Naive B cell (primary cell): ENCODE measurements at regions not wholly inside any gene's neighbourhood (a gene's known extent, or its start where the extent isn't known, plus 50 kb on each side); places are given as distances from the start of the nearest gene placed in this dataset.

ENCODE experiments used
- ATAC-seq, 2 donors: fragments of 150-1000 bp; cut with Tn5 transposase; 2 replicates each; pipeline ENCODE4 v1.10.0; 2021; ENCODE audit warnings: low read depth in 2 of 2, mild to moderate bottlenecking in 2 of 2, moderate library complexity in 2 of 2
- DNase-seq: peaks from one replicate; pipeline ENCODE4 v3.0.0; 2022
- H3K27ac Mint-ChIP-seq, 6 donors: one replicate each; pipeline ENCODE4 v1.8.0; 2020 to 2022; ENCODE audit warnings: mild to moderate bottlenecking in 6 of 6, mixed read lengths in 6 of 6, moderate library complexity in 5 of 6, inconsistent platforms in 2 of 6
- H3K27me3 Mint-ChIP-seq, 3 donors: one replicate each; pipeline ENCODE4 v1.8.0; 2021 to 2022; ENCODE audit warnings: mixed read lengths in 3 of 3, mild to moderate bottlenecking in 1 of 3
- H3K36me3 Mint-ChIP-seq, 2 donors: one replicate each; pipeline ENCODE4 v1.8.0; 2020 to 2022; ENCODE audit warnings: mixed read lengths in 2 of 2, inconsistent platforms in 1 of 2, mild to moderate bottlenecking in 1 of 2
- H3K4me1 Mint-ChIP-seq, 3 donors: one replicate each; pipeline ENCODE4 v1.8.0; 2020 to 2022; ENCODE audit warnings: mixed read lengths in 3 of 3, inconsistent platforms in 1 of 3, mild to moderate bottlenecking in 1 of 3, moderate library complexity in 1 of 3
- H3K4me3 Mint-ChIP-seq, 8 donors: one replicate each; pipeline ENCODE4 v1.8.0; 2020 to 2022; ENCODE audit warnings: mild to moderate bottlenecking in 8 of 8, mixed read lengths in 8 of 8, moderate library complexity in 8 of 8, inconsistent platforms in 2 of 8
- H3K9me3 Mint-ChIP-seq, 7 donors: one replicate each; pipeline ENCODE4 v1.8.0; 2020 to 2022; ENCODE audit warnings: mixed read lengths in 7 of 7, mild to moderate bottlenecking in 5 of 7, inconsistent platforms in 2 of 7, moderate library complexity in 1 of 7

DNA sequence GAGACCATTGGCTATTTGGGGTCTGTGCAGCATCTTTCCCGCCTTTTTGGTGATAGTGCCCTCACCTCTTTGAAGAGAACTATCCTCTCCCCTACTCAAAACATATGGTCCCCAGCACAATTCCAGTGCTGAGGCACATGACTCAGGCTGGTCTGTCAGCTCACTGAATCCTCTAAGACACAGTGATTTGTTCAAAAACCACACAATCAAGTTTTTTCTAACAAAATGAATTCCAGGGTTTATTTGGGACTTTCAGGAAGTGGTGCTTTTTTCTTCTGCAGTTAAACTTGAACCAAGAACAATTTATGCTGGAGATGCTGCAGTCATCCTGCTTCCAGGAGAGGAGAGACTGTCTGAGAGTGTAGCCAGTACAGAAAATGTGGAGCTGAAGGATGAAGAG lies 142.5 kb upstream of the LMCD1 start:
- peak overlapping the region in 1 of 6 donors; percentile 90 for H3K27ac Mint-ChIP-seq
- peaks cover 5 to 38% (median 8%) of the 10 kb centered on the region in 7 donors for H3K9me3 Mint-ChIP-seq
- H3K4me1 Mint-ChIP-seq, result peaks cover 16 to 30% (median 25%) of the 10 kb centered on the region in 3 donors
- no peak for ATAC-seq
- DNase-seq, result no peak
- H3K27me3 Mint-ChIP-seq, result no peaks in the 10 kb centered on the region
- peaks cover 7 to 16% of the 10 kb centered on the region in 2 donors for H3K36me3 Mint-ChIP-seq
- H3K4me3 Mint-ChIP-seq, result peak overlapping the region in 1 of 8 donors; percentile 78

DNA sequence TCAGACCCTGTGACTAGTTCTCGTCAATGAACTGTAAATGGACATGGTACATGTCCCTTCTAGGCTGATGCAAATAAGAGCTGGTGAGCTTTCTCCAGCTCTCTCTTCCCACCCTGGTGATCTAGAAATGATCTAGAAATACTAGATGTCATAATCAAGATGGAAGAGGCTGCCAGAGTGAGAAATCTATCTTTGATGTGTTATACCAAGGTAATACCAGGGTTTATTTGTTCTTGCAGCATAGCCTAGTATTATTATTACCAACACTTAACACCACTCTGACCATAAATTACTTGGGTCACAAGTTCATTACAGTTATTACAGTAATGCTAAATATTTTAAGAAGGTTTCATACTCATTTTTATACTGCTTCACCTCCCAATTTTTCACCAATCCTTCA lies 138.4 kb upstream of the LMCD1 start:
- H3K4me1 Mint-ChIP-seq, result peaks cover 0 to 5% (median 0%) of the 10 kb centered on the region in 3 donors
- no peak for DNase-seq
- H3K27me3 Mint-ChIP-seq, result peaks cover 0 to 8% (median 5%) of the 10 kb centered on the region in 3 donors
- H3K27ac Mint-ChIP-seq, result no peak overlapping the region
- H3K4me3 Mint-ChIP-seq, result no peak overlapping the region
- no peak for ATAC-seq
- peaks cover 7 to 16% of the 10 kb centered on the region in 2 donors for H3K36me3 Mint-ChIP-seq
- H3K9me3 Mint-ChIP-seq, result peaks cover 3 to 29% (median 8%) of the 10 kb centered on the region in 7 donors

DNA sequence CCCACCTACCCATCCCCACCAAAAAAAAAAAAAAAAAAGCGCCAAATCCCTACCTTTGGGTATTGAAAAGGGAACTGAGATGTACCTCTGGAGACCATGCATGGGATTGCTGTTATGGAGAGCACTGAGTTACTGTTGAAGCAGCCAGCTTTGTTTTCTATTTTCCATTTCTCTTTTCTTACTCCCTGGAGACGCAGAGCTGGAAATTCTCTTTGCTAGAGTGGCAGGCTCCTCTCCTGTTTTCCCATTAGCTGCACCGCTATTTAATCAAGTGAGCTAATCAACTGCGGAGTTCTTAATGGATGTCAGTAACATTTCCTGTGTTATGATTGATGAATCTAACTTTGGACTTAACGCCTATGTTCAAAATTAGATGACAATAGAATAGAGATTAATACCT lies 136.1 kb upstream of the LMCD1 start:
- ATAC-seq, result no peak
- Mint-ChIP-seq H3K36me3 (peaks cover 7 to 8% of the 10 kb centered on the region in 2 donors), H3K9me3 (peaks cover 3 to 14% (median 8%) of the 10 kb centered on the region in 7 donors)

DNA sequence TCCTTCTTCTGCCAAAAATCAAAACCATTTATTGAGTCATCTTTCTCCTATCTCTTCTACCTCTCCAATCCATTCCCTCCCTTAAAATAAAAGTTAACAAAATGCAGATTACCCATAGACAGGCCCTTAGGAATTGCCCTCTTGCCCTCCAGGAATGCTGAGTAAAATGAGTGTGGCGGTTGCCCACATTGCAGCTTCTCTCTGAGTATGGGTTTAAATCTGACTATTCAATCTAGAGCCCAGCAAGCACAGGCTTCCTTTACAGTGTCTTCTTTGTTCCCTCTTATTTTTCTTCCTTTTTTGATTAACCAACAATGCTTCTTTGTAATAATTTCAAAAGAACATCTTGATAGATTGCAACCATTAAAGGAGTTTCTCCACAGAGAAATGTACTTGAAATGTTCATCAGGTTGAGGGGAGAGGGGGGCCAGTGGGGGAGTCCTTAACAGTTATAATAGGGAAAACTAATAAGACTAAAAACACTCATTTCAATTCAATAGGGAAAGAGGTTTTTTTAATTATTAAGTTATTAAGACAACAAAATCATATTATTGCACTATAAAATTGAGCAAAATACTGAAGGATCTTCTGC lies 135.3 kb upstream of the LMCD1 start:
- ATAC-seq (no peak), DNase-seq (no peak)
- Mint-ChIP-seq H3K4me3 (no peak overlapping the region), H3K36me3 (peaks cover under 1 to 4% of the 10 kb centered on the region in 2 donors), H3K9me3 (peaks cover 0 to 6% (median 1%) of the 10 kb centered on the region in 7 donors), H3K27ac (peak overlapping the region in 1 of 6 donors; percentile 5), H3K27me3 (peaks cover 0 to 8% (median 5%) of the 10 kb centered on the region in 3 donors), H3K4me1 (peaks cover 0 to 2% (median 0%) of the 10 kb centered on the region in 3 donors)

More for the DNA sequence above, 136.1 kb upstream of the LMCD1 start:
- H3K4me3 Mint-ChIP-seq, result no peak overlapping the region
- H3K27me3 Mint-ChIP-seq, result peaks cover 0 to 8% (median 5%) of the 10 kb centered on the region in 3 donors
- H3K4me1 Mint-ChIP-seq, result peaks cover 0 to 2% (median 0%) of the 10 kb centered on the region in 3 donors
- no peak for DNase-seq
- peak overlapping the region in 2 of 6 donors; percentile 27 to 74 for H3K27ac Mint-ChIP-seq

DNA sequence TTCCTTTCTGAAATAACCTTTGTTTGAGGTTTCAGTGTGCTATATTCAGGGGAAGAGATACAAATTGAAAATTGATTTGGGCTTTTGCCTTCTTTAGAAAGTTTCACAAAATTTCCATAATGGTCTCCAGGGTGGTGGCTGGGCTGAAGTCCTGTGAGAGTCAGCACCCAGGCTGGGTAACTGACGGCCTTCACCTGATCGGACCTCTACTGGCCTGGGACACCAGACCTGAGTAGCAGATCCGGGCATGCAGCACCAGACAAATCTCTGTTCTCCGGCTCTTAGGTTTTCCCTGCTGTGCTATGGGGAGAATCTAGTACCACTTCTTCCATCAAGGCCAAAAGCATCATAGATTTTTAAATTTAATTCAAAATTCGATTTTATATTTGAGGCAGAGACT lies 133.0 kb upstream of the LMCD1 start:
- no peak for DNase-seq
- no peak overlapping the region for H3K4me3 Mint-ChIP-seq
- peaks cover 0 to 7% (median 0%) of the 10 kb centered on the region in 7 donors for H3K9me3 Mint-ChIP-seq
- H3K27me3 Mint-ChIP-seq, result peaks cover 5 to 16% (median 6%) of the 10 kb centered on the region in 3 donors
- H3K4me1 Mint-ChIP-seq, result peaks cover 0 to 2% (median 0%) of the 10 kb centered on the region in 3 donors
- H3K36me3 Mint-ChIP-seq, result no peaks in the 10 kb centered on the region
- no peak overlapping the region for H3K27ac Mint-ChIP-seq
- ATAC-seq, result no peak

DNA sequence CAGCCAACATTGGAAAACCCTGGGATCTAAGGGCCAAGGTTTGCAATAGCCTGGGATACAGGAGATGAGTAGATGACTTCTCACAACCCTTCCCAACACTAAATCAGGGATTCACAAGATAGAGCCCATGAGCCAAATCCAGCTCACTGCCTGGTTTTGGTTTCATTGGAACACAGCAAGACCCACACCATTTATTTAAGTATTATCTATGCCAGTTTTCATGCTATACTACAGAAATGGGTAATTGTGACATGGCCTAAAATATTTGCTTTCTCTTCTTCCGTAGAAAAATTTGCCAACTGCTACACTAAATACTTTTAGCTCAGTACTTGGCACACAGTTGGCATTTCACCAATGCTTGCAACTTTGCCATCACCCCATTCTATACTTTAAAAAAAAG lies 132.0 kb upstream of the LMCD1 start:
- Mint-ChIP-seq H3K4me1 (peaks cover 0 to 2% (median 0%) of the 10 kb centered on the region in 3 donors), H3K9me3 (peaks cover 0 to 11% (median 0%) of the 10 kb centered on the region in 7 donors), H3K27ac (no peak overlapping the region), H3K4me3 (no peak overlapping the region), H3K27me3 (peaks cover 6 to 16% (median 7%) of the 10 kb centered on the region in 3 donors), H3K36me3 (no peaks in the 10 kb centered on the region)
- ATAC-seq, result no peak
- DNase-seq, result no peak

DNA sequence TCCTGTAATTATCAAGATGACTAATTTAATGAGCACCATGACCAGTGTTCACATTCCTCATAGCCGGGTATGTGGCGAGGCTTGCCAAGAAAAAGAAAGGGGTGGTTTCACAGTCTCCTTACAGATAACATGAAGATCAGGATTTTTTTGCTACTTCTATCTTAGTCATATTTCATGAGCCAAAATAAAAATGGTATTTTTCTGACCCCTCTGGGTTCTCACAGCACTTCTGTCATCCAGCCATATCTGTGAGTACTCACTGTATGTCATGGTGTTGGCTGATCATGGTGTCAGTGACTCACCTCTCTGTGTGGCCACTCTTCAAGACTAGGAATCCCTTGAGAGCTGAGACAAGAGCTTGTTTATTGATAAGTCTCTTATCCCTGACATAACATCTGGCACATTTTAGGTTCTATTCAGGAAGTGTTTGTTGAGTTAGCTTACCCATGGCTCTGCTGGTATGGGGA lies 130.5 kb upstream of the LMCD1 start:
- Mint-ChIP-seq H3K9me3 (peaks cover 0 to 16% (median 6%) of the 10 kb centered on the region in 7 donors), H3K27ac (no peak overlapping the region), H3K4me1 (peaks cover 0 to 1% (median 0%) of the 10 kb centered on the region in 3 donors), H3K4me3 (no peak overlapping the region), H3K27me3 (peaks cover 6 to 16% (median 9%) of the 10 kb centered on the region in 3 donors), H3K36me3 (no peaks in the 10 kb centered on the region)
- no peak for ATAC-seq
- no peak for DNase-seq

DNA sequence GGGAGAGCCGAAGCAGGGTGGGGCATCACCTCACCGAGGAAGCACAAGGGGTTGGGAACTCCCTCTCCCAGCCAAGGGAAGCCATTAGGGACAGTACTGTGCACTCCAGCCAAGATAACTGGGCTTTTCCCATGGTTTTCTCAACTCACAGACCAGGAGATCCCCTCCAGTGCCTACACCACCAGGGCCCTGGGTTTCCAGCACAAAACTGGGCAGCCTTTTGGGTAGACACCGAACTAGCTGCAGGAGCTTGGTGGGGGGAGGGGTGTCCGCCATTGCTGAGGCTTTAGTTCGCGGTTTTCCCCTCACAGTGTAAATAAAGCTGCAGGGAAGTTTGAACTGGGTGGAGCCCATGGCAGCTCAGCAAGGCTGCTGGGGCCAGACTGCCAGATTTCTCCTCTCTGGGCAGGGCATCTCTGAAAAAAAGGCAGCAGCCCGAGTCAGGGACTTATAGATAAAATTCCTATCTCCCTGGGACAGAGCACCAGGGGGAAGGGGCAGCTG lies 129.6 kb upstream of the LMCD1 start:
- Mint-ChIP-seq H3K27ac (no peak overlapping the region), H3K36me3 (no peaks in the 10 kb centered on the region), H3K4me3 (no peak overlapping the region), H3K27me3 (peaks cover 6 to 16% (median 9%) of the 10 kb centered on the region in 3 donors), H3K9me3 (peaks cover 0 to 22% (median 8%) of the 10 kb centered on the region in 7 donors), H3K4me1 (no peaks in the 10 kb centered on the region)
- ATAC-seq, result no peak
- DNase-seq, result no peak

DNA sequence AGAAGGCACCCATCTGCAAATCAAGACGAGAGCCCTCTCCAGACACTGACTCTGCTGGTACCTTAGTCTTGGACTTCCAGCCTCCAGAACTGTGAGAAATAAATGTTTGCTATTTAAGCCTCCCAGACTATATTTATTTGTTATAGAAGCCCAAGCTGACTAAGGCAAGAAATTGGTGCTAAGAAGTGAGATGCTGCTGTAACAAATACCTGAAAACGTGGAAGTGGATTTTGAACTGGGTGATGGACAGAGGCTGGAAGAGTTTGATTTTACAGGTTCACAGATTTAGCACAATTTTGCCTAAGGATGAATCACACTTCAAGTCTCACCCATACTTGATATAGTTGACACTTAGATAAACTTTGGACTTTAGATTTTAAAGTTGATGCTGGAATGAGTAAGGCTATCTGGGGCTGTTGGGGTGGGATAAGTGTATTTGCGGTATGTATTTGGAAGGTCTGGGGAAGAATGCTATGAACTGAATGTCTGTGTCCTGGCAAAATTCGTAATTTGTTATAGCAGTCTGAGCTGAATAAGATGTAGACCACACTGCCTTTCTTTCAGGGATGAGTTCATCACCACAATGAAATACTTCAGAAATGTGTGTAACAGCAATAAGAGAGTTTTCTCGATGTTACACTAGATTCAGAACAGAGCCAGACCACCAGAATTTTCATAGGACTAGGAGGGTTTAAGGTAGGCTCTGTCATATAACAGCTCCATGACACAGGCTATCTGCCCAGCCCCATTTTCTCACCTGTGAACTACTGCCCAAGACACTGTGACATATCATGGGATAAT lies 120.5 kb upstream of the LMCD1 start:
- ATAC-seq (no peak), DNase-seq (no peak)
- no peak overlapping the region for H3K4me3 Mint-ChIP-seq
- no peaks in the 10 kb centered on the region for H3K36me3 Mint-ChIP-seq
- H3K27ac Mint-ChIP-seq, result no peak overlapping the region
- H3K27me3 Mint-ChIP-seq, result peaks cover 0 to 7% (median 0%) of the 10 kb centered on the region in 3 donors
- H3K9me3 Mint-ChIP-seq, result peaks cover 0 to 8% (median 3%) of the 10 kb centered on the region in 7 donors
- H3K4me1 Mint-ChIP-seq, result no peaks in the 10 kb centered on the region

DNA sequence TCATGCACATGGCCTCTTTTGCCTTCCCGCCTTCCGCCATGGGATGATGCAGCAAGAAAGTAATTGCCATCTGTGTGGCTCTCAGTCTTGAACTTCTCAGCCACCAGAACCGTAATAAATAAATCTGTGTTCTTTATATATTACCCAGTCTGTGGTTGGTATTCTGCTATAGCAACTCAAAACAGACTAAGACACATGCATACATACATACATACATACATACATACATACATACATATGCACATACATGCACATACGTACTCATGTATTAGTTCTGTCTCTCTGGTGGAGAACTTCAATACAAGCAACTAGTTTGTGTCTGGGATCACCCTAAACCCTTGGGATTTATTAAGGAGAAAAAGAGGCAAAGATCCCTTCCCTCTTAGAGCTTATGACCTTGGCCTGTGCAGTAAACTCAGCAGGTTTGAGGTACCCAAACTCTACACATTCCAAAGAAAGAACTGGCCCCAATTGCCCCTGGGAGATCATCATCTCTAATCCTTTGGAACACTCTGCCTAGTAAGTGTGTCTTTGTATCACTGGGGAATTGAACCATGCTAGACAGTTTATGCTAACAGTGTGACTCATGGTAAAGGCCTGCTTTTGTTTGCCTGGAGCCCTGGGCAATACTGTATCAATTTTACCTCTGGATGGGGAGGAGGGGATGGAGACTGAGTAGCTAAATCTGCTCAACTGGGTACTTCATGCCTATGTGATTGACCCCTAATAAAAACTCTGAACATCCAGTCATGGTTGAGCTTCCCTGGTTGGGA lies 115.6 kb upstream of the LMCD1 start:
- Mint-ChIP-seq H3K27me3 (peaks cover 0 to 8% (median 0%) of the 10 kb centered on the region in 3 donors), H3K27ac (no peak overlapping the region), H3K9me3 (peaks cover 0 to 6% (median 3%) of the 10 kb centered on the region in 7 donors), H3K4me3 (no peak overlapping the region), H3K4me1 (no peaks in the 10 kb centered on the region), H3K36me3 (no peaks in the 10 kb centered on the region)
- DNase-seq, result no peak
- ATAC-seq, result no peak

DNA sequence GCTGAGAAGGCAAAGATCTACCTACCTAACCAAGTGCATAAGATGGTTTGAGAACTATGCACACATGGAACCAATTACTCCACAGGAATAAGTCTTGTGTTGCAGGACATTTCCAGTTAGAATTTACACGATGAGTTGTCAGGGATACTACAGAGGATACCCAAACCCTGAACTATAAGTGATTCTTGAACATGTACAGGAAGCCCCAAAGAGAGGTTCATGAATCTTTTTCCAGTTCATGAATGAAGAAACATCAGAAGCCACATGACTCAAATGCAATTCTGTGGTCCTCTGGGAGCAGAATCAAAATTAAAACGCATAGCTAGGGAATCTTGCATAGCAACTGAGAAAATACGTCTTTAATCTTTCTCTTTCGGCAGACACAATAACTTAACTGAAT lies 114.1 kb upstream of the LMCD1 start:
- peaks cover 0 to 8% (median 0%) of the 10 kb centered on the region in 3 donors for H3K27me3 Mint-ChIP-seq
- H3K9me3 Mint-ChIP-seq, result peaks cover 0 to 6% (median 3%) of the 10 kb centered on the region in 7 donors
- DNase-seq (no peak), ATAC-seq (no peak)
- no peaks in the 10 kb centered on the region for H3K4me1 Mint-ChIP-seq
- H3K27ac Mint-ChIP-seq, result no peak overlapping the region
- H3K36me3 Mint-ChIP-seq, result no peaks in the 10 kb centered on the region
- no peak overlapping the region for H3K4me3 Mint-ChIP-seq

DNA sequence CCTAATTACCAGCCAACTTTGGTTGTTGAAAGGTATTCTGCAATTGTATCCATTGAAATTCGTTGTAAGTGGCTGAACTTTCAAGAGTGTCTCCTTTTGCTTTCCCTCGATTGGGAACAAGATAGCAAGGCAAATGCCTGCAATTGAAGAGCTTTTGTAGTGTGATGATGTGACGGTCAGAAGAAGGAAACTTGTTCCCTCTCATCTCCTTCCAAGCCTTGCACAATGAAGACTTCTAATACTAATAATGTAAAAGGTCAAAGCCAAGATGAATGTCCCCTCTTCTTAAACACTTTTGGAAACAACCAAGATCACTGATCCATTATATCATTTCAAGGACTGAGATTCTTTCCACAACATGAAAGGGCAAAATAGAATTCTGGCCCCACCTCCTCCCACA lies 101.9 kb upstream of the LMCD1 start:
- H3K27me3 Mint-ChIP-seq, result peaks cover 8 to 21% (median 13%) of the 10 kb centered on the region in 3 donors
- no peak overlapping the region for H3K4me3 Mint-ChIP-seq
- DNase-seq, result no peak
- ATAC-seq, result no peak
- no peaks in the 10 kb centered on the region for H3K36me3 Mint-ChIP-seq
- no peaks in the 10 kb centered on the region for H3K4me1 Mint-ChIP-seq
- peaks cover 0 to 10% (median 4%) of the 10 kb centered on the region in 7 donors for H3K9me3 Mint-ChIP-seq
- H3K27ac Mint-ChIP-seq, result no peak overlapping the region

DNA sequence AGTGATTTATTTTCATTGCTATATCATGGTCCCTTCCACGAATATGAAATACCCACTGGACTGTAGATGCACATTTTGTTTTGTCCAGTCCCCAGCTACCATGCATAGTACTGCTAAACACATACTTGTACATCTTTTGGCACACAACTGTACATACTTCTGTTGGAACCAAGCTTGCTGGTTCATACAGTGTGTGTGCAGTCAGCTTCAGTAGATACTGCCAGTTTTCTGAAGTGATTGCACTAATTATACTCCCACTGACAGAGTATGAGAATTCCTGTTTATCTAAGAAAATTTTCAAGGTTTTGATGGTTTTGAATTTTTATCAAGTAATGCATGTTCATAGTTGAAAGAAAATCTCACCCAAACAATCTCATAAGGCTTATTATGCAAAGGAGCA lies 100.7 kb upstream of the LMCD1 start:
- ATAC-seq (no peak), DNase-seq (no peak)
- peaks cover 13 to 21% (median 19%) of the 10 kb centered on the region in 3 donors for H3K27me3 Mint-ChIP-seq
- H3K4me3 Mint-ChIP-seq, result no peak overlapping the region
- peaks cover 3 to 13% (median 5%) of the 10 kb centered on the region in 7 donors for H3K9me3 Mint-ChIP-seq
- peaks cover 0 to 3% of the 10 kb centered on the region in 2 donors for H3K36me3 Mint-ChIP-seq
- no peak overlapping the region for H3K27ac Mint-ChIP-seq
- no peaks in the 10 kb centered on the region for H3K4me1 Mint-ChIP-seq
